Mesothelial cell of epicardium (in vitro differentiated cells): ENCODE measurements at regions not wholly inside any gene's neighbourhood (a gene's known extent, or its start where the extent isn't known, plus 50 kb on each side); places are given as distances from the start of the nearest gene placed in this dataset.
"Not testable (repeated sequence)": the region's sequence is repeated elsewhere in the genome, so short reads cannot be mapped to it uniquely, and the experiment has no call there.

Experiments used
- DNase-seq, 2 experiments: peaks; one replicate each; pipeline ENCODE4 v3.0.0; 2021; ENCODE audit warnings: low spot score in 2 of 2; ENCODE audit not compliant: unreplicated experiment in 2 of 2
- H3K27ac Mint-ChIP-seq: 2 replicates; pipeline ENCODE4 v1.8.0; 2021; ENCODE audit warnings: mixed read lengths
- H3K27me3 Mint-ChIP-seq: 2 replicates; pipeline ENCODE4 v1.8.0; 2021; ENCODE audit warnings: low read depth, mixed read lengths
- H3K36me3 Mint-ChIP-seq: 2 replicates; pipeline ENCODE4 v1.8.0; 2021; ENCODE audit warnings: mixed read lengths
- H3K4me1 Mint-ChIP-seq: 2 replicates; pipeline ENCODE4 v1.8.0; 2021; ENCODE audit warnings: mixed read lengths
- H3K4me3 Mint-ChIP-seq: 2 replicates; pipeline ENCODE4 v1.8.0; 2021; ENCODE audit warnings: mild to moderate bottlenecking, moderate library complexity, mixed read lengths
- H3K9me3 Mint-ChIP-seq: 2 replicates; pipeline ENCODE4 v1.8.0; 2021; ENCODE audit warnings: mixed read lengths
- CTCF ChIP-seq: fragments of 200-600 bp; sonication (generic); IDR thresholded peaks from one replicate; pipeline ENCODE4 v1.5.0; 2021; ENCODE audit warnings: antibody characterized with exemption; ENCODE audit not compliant: unreplicated experiment

DNA sequence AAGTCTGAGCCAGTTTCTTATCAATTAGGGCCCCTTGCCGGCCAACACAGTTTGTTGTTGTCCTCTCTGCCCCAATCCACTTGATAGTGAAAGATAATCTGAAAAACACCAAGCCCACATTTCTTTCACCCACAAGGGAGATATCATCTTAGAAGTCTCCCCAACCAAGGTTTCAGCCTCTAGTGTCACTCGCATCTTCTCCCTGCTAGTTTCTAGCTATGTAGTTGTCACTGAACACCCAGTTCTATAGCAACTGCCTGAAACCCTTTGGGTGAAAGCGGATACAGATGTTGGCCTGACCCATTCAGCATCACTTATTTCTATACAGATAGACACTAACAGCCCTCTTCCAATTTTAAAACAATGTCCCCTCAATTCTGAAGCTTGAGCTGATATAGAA lies 116.3 kb downstream of the BMP15 start:
- H3K27me3 Mint-ChIP-seq, result no peaks in the 10 kb centered on the region

GRCh38 chrX:51035746-51036145 lies 125.2 kb downstream of the BMP15 start:
- Mint-ChIP-seq H3K27ac (no peak overlapping the region), H3K9me3 (peaks cover 30% of the 10 kb centered on the region), H3K36me3 (no peaks in the 10 kb centered on the region), H3K4me1 (no peaks in the 10 kb centered on the region), H3K4me3 (no peak overlapping the region), H3K27me3 (no peaks in the 10 kb centered on the region)
- TF ChIP-seq CTCF, result no peak
- no peak for DNase-seq

More for the DNA sequence above, 116.3 kb downstream of the BMP15 start:
- Mint-ChIP-seq H3K36me3 (no peaks in the 10 kb centered on the region), H3K9me3 (peaks cover 24% of the 10 kb centered on the region), H3K27ac (no peak overlapping the region), H3K4me1 (peaks cover 21% of the 10 kb centered on the region), H3K4me3 (no peak overlapping the region)
- no peak for TF ChIP-seq CTCF
- DNase-seq, result no peak

- H3K27ac Mint-ChIP-seq, result no peak overlapping the region
- H3K27me3 Mint-ChIP-seq, result no peaks in the 10 kb centered on the region
- peaks cover 38% of the 10 kb centered on the region for H3K9me3 Mint-ChIP-seq
- TF ChIP-seq CTCF, result no peak
- no peaks in the 10 kb centered on the region for H3K36me3 Mint-ChIP-seq
- no peaks in the 10 kb centered on the region for H3K4me1 Mint-ChIP-seq
- DNase-seq, result no peak
- no peak overlapping the region for H3K4me3 Mint-ChIP-seq
Measured at GRCh38 chrX:51047950-51048349, 137.4 kb downstream of the BMP15 start.

- no peak overlapping the region for H3K4me3 Mint-ChIP-seq
- TF ChIP-seq CTCF, result no peak
- no peak for DNase-seq
- H3K27me3 Mint-ChIP-seq, result no peaks in the 10 kb centered on the region
- H3K27ac Mint-ChIP-seq, result no peak overlapping the region
- peaks cover 36% of the 10 kb centered on the region for H3K9me3 Mint-ChIP-seq
- H3K4me1 Mint-ChIP-seq, result no peaks in the 10 kb centered on the region
- no peaks in the 10 kb centered on the region for H3K36me3 Mint-ChIP-seq
Measured at GRCh38 chrX:51053741-51054140, 143.2 kb downstream of the BMP15 start.

DNA sequence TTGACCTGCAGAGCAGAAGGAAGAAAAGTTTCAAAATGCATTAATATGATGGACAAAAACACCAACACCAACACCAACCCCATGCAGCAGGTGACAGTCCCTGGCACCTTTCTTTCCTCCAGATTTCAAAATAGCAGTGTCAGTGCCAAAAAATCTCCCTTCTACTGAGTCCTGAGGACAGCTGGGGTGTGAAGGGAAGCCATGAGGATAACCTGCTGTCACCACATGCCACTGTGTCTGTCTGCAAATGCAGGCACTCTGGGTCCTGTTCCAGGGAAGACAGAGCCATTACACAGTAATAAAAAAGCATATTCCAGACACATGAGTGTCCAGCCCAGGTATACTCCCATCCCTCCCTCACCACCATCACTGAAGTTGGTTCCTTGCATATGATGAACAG lies 187.5 kb downstream of the BMP15 start:
- peaks cover 5% of the 10 kb centered on the region for H3K27me3 Mint-ChIP-seq
- TF ChIP-seq CTCF, result no peak
- peaks cover 6% of the 10 kb centered on the region for H3K4me1 Mint-ChIP-seq
- no peak for DNase-seq
- H3K36me3 Mint-ChIP-seq, result no peaks in the 10 kb centered on the region
- no peak overlapping the region for H3K27ac Mint-ChIP-seq
- H3K4me3 Mint-ChIP-seq, result no peak overlapping the region
- peaks cover 13% of the 10 kb centered on the region for H3K9me3 Mint-ChIP-seq

DNA sequence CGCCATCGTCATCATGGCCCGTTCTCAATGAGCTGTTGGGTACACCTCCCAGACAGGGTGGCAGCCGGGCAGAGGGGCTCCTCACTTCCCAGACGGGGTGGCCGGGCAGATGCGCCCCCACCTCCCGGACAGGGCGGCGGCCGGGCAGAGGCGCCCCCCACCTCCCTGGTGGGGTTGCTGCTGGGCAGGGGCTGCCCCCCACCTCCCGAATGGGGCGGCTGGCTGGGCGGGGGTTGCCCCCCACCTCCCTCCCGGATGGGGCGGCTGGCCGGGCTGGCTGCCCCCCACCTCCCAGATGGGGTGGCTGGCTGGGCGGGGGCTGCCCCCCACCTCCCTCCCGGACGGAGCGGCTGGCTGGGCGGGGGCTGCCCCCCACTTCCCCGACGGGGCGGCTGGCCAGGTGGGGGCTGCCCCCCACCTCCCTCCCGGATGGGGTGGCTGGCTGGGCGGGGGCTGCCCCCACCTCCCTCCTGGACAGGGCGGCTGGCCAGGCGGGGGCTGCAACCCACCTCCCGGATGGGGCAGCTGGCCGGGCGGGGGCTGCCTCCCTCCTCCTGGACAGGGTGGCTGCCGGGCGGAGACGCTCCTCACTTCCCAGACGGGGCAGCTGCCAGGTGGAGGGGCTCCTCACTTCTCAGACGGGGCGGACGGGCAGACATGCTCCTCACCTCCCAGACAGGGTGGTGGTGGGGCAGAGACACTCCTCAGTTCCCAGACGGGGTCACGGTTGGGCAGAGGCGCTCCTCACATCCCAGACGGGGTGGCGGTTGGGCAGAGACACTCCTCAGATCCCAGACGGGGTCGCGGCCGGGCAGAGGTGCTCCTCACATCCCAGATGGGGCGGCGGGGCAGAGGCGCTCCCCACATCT lies 208.8 kb downstream of the BMP15 start:
- not testable (repeated sequence) for H3K36me3 Mint-ChIP-seq, DNase-seq, H3K4me1 Mint-ChIP-seq, H3K4me3 Mint-ChIP-seq, H3K27me3 Mint-ChIP-seq, H3K27ac Mint-ChIP-seq
- H3K9me3 Mint-ChIP-seq, result peaks cover 41% of the 10 kb centered on the region

DNA sequence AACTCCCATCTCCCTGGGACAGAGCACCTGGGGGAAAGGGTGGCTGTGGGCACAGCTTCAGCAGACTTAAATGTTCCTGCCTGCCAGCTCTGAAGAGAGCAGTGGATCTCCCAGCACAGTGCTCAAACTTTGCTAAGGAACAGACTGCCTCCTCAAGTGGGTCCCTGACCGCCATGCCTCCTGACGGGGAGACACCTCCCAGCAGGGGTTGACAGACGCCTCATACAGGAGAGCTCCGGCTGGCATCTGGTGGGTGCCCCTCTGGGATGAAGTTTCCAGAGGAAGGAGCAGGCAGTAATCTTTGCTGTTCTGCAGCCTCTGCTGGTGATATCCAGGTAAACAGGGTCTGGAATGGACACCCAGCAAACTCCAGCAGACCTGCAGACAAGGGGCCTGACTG lies 206.9 kb upstream of the NUDT10 start:
- peaks cover 41% of the 10 kb centered on the region for H3K9me3 Mint-ChIP-seq
- not testable (repeated sequence) for H3K27me3 Mint-ChIP-seq

More for the DNA sequence above, 206.9 kb upstream of the NUDT10 start:
- DNase-seq, H3K27ac Mint-ChIP-seq, H3K4me1 Mint-ChIP-seq, H3K36me3 Mint-ChIP-seq, H3K4me3 Mint-ChIP-seq: not testable (repeated sequence)
